Uterus (tissue), 2 donors: ENCODE measurements at regions not wholly inside any gene's neighbourhood (a gene's known extent, or its start where the extent isn't known, plus 50 kb on each side); places are given as distances from the start of the nearest gene placed in this dataset.

Source experiments
- CTCF ChIP-seq, 4 experiments: fragments of 200-600 bp in 2 of 4; fragments of 450-650 bp in 2 of 4; sonication (generic) in 2 of 4; IDR thresholded peaks; one replicate each; pipeline ENCODE4 v1.5.1; 2016 to 2019; ENCODE audit warnings: antibody characterized with exemption in 4 of 4, mild to moderate bottlenecking in 2 of 4, moderate library complexity in 1 of 4
- POLR2A ChIP-seq, 2 donors: fragments of 450-650 bp; IDR thresholded peaks; one replicate each; pipeline ENCODE4 v1.6.1; 2016; ENCODE audit warnings: antibody characterized with exemption in 2 of 2, mild to moderate bottlenecking in 1 of 2, moderate library complexity in 1 of 2

DNA sequence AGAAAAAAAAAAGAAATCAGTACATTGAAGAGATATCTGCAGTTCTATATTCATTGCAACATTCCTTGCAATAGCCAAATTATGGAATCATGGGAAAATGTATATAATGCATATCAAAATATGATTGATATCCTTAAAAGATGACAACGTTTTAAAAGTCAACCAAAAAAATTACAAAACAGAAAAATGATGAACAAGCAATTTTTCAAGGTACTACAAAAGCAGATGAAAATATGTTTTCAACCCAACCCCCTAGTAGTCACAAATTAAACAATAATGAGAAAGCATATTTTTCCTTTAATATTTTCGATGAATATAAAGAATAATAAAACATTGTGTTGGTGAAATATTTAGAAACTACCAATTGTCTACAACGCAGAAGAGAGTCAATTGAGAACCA is 497.6 kb downstream of the MEI4 start:
- TF ChIP-seq CTCF (IDR thresholded peaks at IDR 0.05) = no peak
- no peak for TF ChIP-seq POLR2A (IDR thresholded peaks at IDR 0.05)
